HCT116 (cell line): ENCODE measurements at regions not wholly inside any gene's neighbourhood (a gene's known extent, or its start where the extent isn't known, plus 50 kb on each side); places are given as distances from the start of the nearest gene placed in this dataset.

Experiments
- ATAC-seq: fragments of 200-7000 bp; cut with Tn5 transposase; 2 replicates; pipeline ENCODE4 v1.9.1; 2020; ENCODE audit warnings: mild to moderate bottlenecking, moderate library complexity
- BruUV-seq: library from RNA; stranded (reverse); fragments of 400-500 nt; replicated peaks from 2 replicates; lab custom pipeline; 2021; lab: Mats Ljungman, UMichigan
- CTCF ChIA-PET: fragments of 300-600 bp; sonication (Branson Sonifier 250); formaldehyde crosslinking; loops from one replicate; lab custom pipeline; 2021; ENCODE audit warnings: antibody characterized with exemption; lab: Charles Lee
- POLR2A ChIA-PET: fragments of 300-600, 350-600 bp; sonication (Branson Sonifier 250); formaldehyde crosslinking; loops from one replicate; lab custom pipeline; 2021; ENCODE audit warnings: antibody characterized with exemption; lab: Charles Lee
- RAD21 ChIA-PET, 2 experiments: fragments of 300-600 bp; sonication (Branson Sonifier 250); formaldehyde crosslinking; loops; one replicate each; lab custom pipeline; 2023; ENCODE audit warnings: low total read pairs in 2 of 2; ENCODE audit not compliant: uncharacterized antibody in 2 of 2, unreplicated experiment in 2 of 2, low non-redundant PET in 1 of 2; lab: Charles Lee
- DNase-seq: peaks from one replicate; pipeline ENCODE4 v3.0.0-alpha.2; 2010; ENCODE audit warnings: low read depth, low spot score
- H2AFZ ChIP-seq: fragments of 200-600 bp; shearing (Covaris generic), sonication (generic); 2 replicates; pipeline ENCODE4 v1.6.1; 2017; ENCODE audit warnings: low read depth, mixed run types, mixed read lengths, antibody characterized with exemption, low read length; ENCODE audit not compliant: poor library complexity, severe bottlenecking
- H3K27ac ChIP-seq: 2 replicates; pipeline ENCODE4 v1.5.1; 2012; ENCODE audit warnings: low read depth, low read length
- H3K27me3 ChIP-seq: fragments of 200-600 bp; sonication (generic); 2 replicates; pipeline ENCODE4 v1.6.1; 2016; ENCODE audit warnings: mixed run types, low read length, mixed read lengths; ENCODE audit not compliant: insufficient read depth
- H3K36me3 ChIP-seq, 2 experiments: fragments of 200-500 bp in 1 of 2; fragments of 200-600 bp in 1 of 2; sonication (Bioruptor generic) in 1 of 2; sonication (generic) in 1 of 2; 2 replicates each; pipeline versions ENCODE4 v1.5.1 to v1.6.1; 2014 to 2016; ENCODE audit warnings: low read length in 2 of 2, inconsistent platforms in 1 of 2, mixed read lengths in 1 of 2, mixed run types in 1 of 2; ENCODE audit not compliant: insufficient read depth in 2 of 2, control insufficient read depth in 1 of 2
- H3K4me1 ChIP-seq, 2 experiments: fragments of 200-600 bp in 1 of 2; sonication (generic) in 1 of 2; 2 replicates each; pipeline versions ENCODE4 v1.5.1 to v1.6.1; 2012 to 2017; ENCODE audit warnings: low read length in 2 of 2, inconsistent platforms in 1 of 2, mild to moderate bottlenecking in 1 of 2, mixed read lengths in 1 of 2, mixed run types in 1 of 2, moderate library complexity in 1 of 2; ENCODE audit not compliant: insufficient read depth in 2 of 2, control insufficient read depth in 1 of 2
- H3K4me2 ChIP-seq: fragments of 200-600 bp; sonication (generic); 2 replicates; pipeline ENCODE4 v1.6.1; 2017; ENCODE audit warnings: mixed run types, low read length, mixed read lengths
- H3K4me3 ChIP-seq, 2 experiments: fragments of 200-600 bp in 1 of 2; sonication (generic) in 1 of 2; replicated peaks in 1 of 2; 2 replicates each; pipeline ENCODE4 v1.5.1; 2011 to 2016; ENCODE audit warnings: low read length in 2 of 2, control low read depth in 1 of 2, low read depth in 1 of 2, mild to moderate bottlenecking in 1 of 2, mixed read lengths in 1 of 2, mixed run types in 1 of 2
- H3K79me2 ChIP-seq: fragments of 200-600 bp; sonication (generic); 2 replicates; pipeline ENCODE4 v1.6.1; 2017; ENCODE audit warnings: mild to moderate bottlenecking, mixed run types, low read length, moderate library complexity, mixed read lengths; ENCODE audit not compliant: insufficient read depth
- H3K9ac ChIP-seq: fragments of 200-600 bp; sonication (generic); 2 replicates; pipeline ENCODE4 v1.6.1; 2016; ENCODE audit warnings: low read length, mixed read lengths
- H3K9me2 ChIP-seq: fragments of 200-600 bp; sonication (generic), shearing (Covaris generic); 2 replicates; pipeline ENCODE4 v1.6.1; 2017; ENCODE audit warnings: mixed run types, mild to moderate bottlenecking, moderate library complexity; ENCODE audit not compliant: insufficient read depth
- H3K9me3 ChIP-seq, 2 experiments: fragments of 200-500 bp in 1 of 2; fragments of 200-600 bp in 1 of 2; sonication (Bioruptor generic) in 1 of 2; sonication (generic) in 1 of 2; 2 replicates each; pipeline ENCODE4 v1.6.1; 2014 to 2017; ENCODE audit warnings: low read length in 2 of 2, mixed read lengths in 2 of 2, inconsistent platforms in 1 of 2, low read depth in 1 of 2, mild to moderate bottlenecking in 1 of 2, mixed run types in 1 of 2, moderate library complexity in 1 of 2; ENCODE audit not compliant: control insufficient read depth in 1 of 2, insufficient read depth in 1 of 2
- H4K20me1 ChIP-seq: fragments of 200-600 bp; sonication (generic), shearing (Covaris generic); 2 replicates; pipeline ENCODE4 v1.6.1; 2017; ENCODE audit warnings: mixed run types, mild to moderate bottlenecking, moderate library complexity; ENCODE audit not compliant: insufficient read depth
- CBX3 ChIP-seq: IDR thresholded peaks from 2 replicates; pipeline ENCODE4 v1.6.1; 2012; ENCODE audit warnings: low read depth
- CEBPB ChIP-seq: IDR thresholded peaks from 2 replicates; pipeline ENCODE4 v1.6.1; 2012; ENCODE audit warnings: low read depth
- CTCF ChIP-seq, 3 experiments: fragments of 200-600 bp in 1 of 3; sonication (generic) in 1 of 3; IDR thresholded peaks in 2 of 3; conservative IDR thresholded peaks in 1 of 3; 2 replicates each; pipeline ENCODE4 v1.5.1; 2012 to 2017; ENCODE audit warnings: low read depth in 2 of 3, low read length in 2 of 3, antibody characterized with exemption in 1 of 3, borderline replicate concordance in 1 of 3, control low read depth in 1 of 3, mild to moderate bottlenecking in 1 of 3, mixed read lengths in 1 of 3, mixed run types in 1 of 3, moderate library complexity in 1 of 3; ENCODE audit not compliant: insufficient read depth in 1 of 3
- EGR1 ChIP-seq: IDR thresholded peaks from 2 replicates; pipeline ENCODE4 v1.6.1; 2012; ENCODE audit warnings: low read depth
- EZH2phosphoT487 ChIP-seq: fragments of 200-600 bp; IDR thresholded peaks from 2 replicates; pipeline ENCODE4 v1.6.1; 2018; ENCODE audit warnings: antibody characterized with exemption, borderline replicate concordance
- FOSL1 ChIP-seq: IDR thresholded peaks from 2 replicates; pipeline ENCODE4 v1.6.1; 2012; ENCODE audit warnings: low read depth
- JUND ChIP-seq: IDR thresholded peaks from 2 replicates; pipeline ENCODE4 v1.6.1; 2012
- MAX ChIP-seq: IDR thresholded peaks from 2 replicates; pipeline ENCODE4 v1.6.1; 2012
- POLR2A ChIP-seq: IDR thresholded peaks from 2 replicates; pipeline ENCODE4 v1.7.0; 2011; ENCODE audit warnings: borderline replicate concordance; ENCODE audit not compliant: insufficient read depth, insufficient read length; ENCODE audit errors: extremely low read depth
- POLR2AphosphoS5 ChIP-seq: IDR thresholded peaks from 2 replicates; pipeline ENCODE4 v1.6.1; 2011; ENCODE audit warnings: mild to moderate bottlenecking, low read depth, low read length, moderate library complexity
- SP1 ChIP-seq: IDR thresholded peaks from 2 replicates; pipeline ENCODE4 v1.6.1; 2012; ENCODE audit warnings: low read depth
- TCF7L2 ChIP-seq: IDR thresholded peaks from 2 replicates; pipeline ENCODE4 v1.7.0; 2011; ENCODE audit warnings: borderline replicate concordance, inconsistent platforms; ENCODE audit not compliant: insufficient read depth, insufficient read length; ENCODE audit errors: extremely low read depth
- YY1 ChIP-seq: IDR thresholded peaks from 2 replicates; pipeline ENCODE4 v1.6.1; 2011; ENCODE audit warnings: low read length, low read depth, moderate library complexity, mild to moderate bottlenecking; ENCODE audit not compliant: insufficient replicate concordance; ENCODE audit errors: extremely low read depth
- ZFX ChIP-seq: fragments of 450-650 bp; IDR thresholded peaks from 2 replicates; pipeline ENCODE4 v1.6.1; 2017
- ZNF274 ChIP-seq: fragments of 200-500 bp; sonication (Bioruptor generic); IDR thresholded peaks from 2 replicates; pipeline ENCODE4 v1.6.1; 2014; ENCODE audit warnings: mild to moderate bottlenecking, low read depth, low read length, inconsistent platforms
- intact Hi-C: fragments of 100-400 bp; cut with micrococcal nuclease; formaldehyde crosslinking; loops from 2 replicates; pipeline ENCODE4 v1.10.0; 2022
- TF ChIP-seq, protein P1 (sequence below): IDR thresholded peaks from 2 replicates; pipeline ENCODE4 v1.6.1; 2012; ENCODE audit warnings: low read depth
- TF ChIP-seq, protein P2 (sequence below): IDR thresholded peaks from 2 replicates; pipeline ENCODE4 v1.6.1; 2012

DNA sequence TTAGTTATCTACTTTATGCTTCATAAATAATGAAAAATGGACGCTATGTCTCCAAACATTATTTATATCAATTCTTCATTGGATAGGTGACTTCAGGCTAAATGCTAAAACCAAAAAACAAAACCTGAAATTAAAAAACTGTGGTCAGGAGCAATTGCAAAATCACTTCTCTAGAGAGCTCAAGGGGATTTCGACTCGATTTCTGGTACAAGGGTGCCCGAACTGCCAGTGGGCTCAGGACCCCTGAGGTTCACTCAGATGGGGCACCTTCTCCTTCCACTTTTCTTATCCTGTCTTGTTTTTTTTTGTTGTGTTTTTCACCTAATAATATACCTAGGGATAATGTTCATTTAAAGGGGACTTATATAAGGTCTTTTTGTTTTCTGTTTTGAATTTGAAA lies 65.8 kb upstream of the CELF4 start:
- POLR2A ChIA-PET, result no interaction called here

More for the DNA sequence above, 65.8 kb upstream of the CELF4 start:
- Histone ChIP-seq H3K4me1 (no peaks in the 10 kb centered on the region), H2AFZ (no peak overlapping the region), H3K4me3 (no peak overlapping the region), H3K4me2 (no peak overlapping the region), H3K9ac (no peak overlapping the region), H3K27ac (no peak overlapping the region), H4K20me1 (no peaks in the 10 kb centered on the region; the same call in 1 of the 2 replicates), H3K36me3 (no peaks in the 10 kb centered on the region), H3K79me2 (no peaks in the 10 kb centered on the region), H3K9me2 (no peaks in the 10 kb centered on the region; the same call in 1 of the 2 replicates), H3K9me3 (no peaks in the 10 kb centered on the region), H3K27me3 (no peaks in the 10 kb centered on the region)
- CTCF ChIA-PET, result no interaction called here
- TF ChIP-seq TCF7L2 (no peak), POLR2AphosphoS5 (no peak), MAX (no peak), CTCF (IDR thresholded peaks at IDR 0.05 in 2 of 3, conservative IDR thresholded peaks at IDR 0.05 in 1 of 3; ENCODE audit: borderline replicate concordance in 1 of 3, insufficient read depth in 1 of 3, low read depth in 2 of 3, low read length in 2 of 3) (no peak), POLR2A (no peak), CEBPB (no peak), FOSL1 (no peak), SP1 (no peak), ZNF274 (no peak), EZH2phosphoT487 (no peak), CBX3 (no peak), EGR1 (no peak), JUND (no peak), ZFX (no peak), YY1 (no peak)
- TF ChIP-seq, protein P1, sequence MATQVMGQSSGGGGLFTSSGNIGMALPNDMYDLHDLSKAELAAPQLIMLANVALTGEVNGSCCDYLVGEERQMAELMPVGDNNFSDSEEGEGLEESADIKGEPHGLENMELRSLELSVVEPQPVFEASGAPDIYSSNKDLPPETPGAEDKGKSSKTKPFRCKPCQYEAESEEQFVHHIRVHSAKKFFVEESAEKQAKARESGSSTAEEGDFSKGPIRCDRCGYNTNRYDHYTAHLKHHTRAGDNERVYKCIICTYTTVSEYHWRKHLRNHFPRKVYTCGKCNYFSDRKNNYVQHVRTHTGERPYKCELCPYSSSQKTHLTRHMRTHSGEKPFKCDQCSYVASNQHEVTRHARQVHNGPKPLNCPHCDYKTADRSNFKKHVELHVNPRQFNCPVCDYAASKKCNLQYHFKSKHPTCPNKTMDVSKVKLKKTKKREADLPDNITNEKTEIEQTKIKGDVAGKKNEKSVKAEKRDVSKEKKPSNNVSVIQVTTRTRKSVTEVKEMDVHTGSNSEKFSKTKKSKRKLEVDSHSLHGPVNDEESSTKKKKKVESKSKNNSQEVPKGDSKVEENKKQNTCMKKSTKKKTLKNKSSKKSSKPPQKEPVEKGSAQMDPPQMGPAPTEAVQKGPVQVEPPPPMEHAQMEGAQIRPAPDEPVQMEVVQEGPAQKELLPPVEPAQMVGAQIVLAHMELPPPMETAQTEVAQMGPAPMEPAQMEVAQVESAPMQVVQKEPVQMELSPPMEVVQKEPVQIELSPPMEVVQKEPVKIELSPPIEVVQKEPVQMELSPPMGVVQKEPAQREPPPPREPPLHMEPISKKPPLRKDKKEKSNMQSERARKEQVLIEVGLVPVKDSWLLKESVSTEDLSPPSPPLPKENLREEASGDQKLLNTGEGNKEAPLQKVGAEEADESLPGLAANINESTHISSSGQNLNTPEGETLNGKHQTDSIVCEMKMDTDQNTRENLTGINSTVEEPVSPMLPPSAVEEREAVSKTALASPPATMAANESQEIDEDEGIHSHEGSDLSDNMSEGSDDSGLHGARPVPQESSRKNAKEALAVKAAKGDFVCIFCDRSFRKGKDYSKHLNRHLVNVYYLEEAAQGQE, result no peak
- TF ChIP-seq, protein P2, sequence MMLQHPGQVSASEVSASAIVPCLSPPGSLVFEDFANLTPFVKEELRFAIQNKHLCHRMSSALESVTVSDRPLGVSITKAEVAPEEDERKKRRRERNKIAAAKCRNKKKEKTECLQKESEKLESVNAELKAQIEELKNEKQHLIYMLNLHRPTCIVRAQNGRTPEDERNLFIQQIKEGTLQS, result no peak
- RAD21 ChIA-PET, result no interaction called here
- DNase-seq (no peak), ATAC-seq (no peak)
- intact Hi-C loops, result loop anchor here (10.0 kb wide), 1 partner anchor 1157 kb away; no protein-coding TSS in a partner anchor
- no TSS peak for BruUV-seq
